Activated effector memory CD4-positive, alpha-beta T cell treated with anti-CD3 and anti-CD28 coated beads, Interleukin-2, amount 50 U/mL, for 16 hours (primary cell): ENCODE measurements at regions not wholly inside any gene's neighbourhood (a gene's known extent, or its start where the extent isn't known, plus 50 kb on each side); places are given as distances from the start of the nearest gene placed in this dataset.

Source experiments
- DNase-seq: peaks from one replicate; pipeline ENCODE4 v3.0.0-alpha.2; 2020

DNA sequence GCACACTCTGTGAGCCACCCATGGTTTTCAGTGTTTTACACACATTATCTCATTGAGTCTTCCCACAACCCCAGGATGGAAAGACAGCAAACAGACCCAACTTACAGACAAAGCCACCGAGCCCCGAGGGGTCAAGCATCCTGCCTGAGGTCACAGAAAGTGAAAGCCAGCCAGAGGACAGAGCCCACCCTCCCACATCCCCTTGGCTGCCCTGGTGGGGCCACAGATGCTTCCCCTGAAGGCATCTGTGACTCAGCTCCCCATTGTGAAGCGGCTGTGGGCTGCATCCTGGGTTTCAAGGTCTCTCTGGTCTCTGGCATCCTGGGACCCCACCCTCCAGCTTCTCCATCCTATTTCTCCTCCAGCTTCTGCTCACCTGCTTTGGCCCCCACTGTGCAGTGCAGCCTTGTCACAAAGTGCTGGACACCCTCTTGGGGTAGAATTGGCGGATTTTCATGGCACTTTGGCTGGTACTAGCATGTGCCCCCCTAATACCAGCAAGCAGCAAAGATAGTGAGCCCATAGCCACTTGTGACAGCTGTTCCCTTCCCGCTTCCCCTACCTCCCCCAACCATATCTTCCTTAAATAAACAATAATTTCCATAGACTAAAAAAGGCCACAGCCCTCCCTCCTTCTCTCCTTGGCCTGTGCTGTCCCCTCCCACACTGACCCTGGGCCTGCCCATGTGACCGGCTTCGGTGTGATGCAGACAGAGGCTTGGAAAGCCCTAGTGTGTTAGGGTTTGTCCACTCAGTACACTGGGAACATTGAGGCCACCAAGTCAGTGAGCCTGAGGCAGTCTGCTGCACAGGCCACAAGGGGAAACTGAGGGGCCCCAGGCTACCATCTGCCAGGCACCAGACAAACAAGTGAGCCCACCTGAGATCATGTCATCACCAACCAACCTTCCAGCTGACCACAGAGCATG is 53.9 kb upstream of the SHISAL1 start:
- no peak for DNase-seq

DNA sequence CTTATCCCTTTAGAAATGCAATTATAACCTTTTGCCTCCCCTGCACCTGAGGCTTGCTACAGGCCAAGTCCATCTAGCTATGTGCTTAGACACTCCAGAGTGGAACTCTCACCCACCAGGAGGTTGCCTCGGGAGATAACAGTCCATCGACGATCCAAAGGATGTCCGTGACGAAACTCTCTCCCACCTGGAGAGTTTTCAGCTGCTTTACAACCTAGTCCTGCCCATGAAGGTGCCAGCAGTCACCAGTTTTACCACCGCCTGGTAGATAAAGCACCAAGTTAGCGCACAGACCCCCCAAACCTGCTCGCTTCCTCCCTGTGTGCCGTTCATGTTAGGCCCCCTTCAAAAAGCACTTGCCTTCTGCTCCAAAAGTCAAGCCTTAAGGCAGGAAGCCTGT is 53.1 kb upstream of the SHISAL1 start:
- DNase-seq: no peak

DNA sequence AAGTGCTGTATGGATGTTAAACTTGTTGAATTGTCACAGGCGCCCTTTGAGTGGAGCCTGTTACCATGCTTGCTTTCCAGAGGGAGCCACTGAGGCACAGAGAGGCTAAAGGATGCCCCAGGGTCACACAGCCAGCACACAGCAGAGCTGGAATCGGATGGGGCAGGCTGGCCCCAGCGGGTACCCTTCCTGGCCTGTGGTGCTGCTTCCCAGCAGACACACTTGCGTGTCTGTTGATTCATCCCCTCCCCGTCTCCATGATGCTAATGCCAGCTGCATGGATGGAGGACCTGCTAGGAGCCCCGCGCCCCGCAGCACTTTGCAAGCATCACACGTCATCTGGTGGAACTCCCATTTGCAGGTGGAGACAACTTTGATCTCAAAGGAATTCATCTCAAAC is 52.4 kb upstream of the SHISAL1 start:
- DNase-seq: no peak

DNA sequence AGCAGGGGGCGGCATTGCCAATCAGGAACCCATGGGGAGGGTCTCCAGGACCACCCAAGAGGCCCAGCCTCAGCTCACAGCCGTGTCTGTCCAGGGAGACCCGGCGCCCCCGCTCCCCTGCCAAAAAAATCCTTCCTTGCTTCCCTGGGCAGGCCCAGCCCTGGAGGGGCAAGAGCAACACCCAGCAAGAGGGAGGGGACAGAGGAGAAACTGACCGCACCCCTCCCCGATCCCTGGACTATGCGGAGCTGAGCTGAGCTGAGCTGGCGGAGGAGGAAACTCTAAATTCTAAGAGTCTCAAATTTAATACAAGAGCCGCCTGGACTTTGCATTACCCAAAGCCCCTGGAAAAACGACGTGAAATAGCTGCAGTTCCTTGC is 52.0 kb upstream of the SHISAL1 start:
- DNase-seq: no peak

DNA sequence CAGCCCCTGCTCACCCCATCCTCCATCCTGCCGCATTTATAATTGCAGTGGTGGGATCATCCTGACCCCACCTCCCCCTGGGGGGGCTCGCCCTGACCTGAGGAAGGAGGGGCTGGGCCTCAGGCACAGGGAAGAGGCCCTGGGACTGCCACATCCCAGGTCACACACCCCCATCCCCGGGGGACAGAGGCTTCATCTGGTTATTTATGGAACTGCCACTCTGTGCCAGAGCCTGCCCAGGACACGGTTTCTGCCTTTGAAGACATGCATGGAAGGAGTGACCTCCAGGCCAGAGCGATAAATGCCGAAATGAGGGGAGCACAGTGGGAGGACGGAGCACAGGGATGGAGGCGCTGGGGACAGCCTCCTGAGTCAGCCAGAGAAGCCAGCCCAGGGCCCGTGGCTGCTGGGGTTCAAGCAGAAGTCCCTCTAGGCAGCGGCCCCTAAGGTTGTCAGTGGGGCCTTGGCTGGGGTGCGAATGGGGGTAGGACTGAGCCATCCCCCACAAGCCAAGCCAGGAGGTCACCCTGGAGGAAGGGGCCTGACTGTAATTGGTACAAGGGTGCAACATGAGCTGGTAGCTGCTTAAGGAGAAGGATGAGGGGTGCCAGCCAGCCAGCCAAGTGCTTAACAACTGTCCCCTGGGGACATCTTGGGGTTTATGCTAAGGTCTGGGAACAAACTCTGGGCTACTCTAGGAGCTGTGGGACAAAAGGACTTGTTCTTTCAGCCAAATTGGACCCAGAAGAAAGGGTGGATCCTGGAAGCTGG is 51.4 kb upstream of the SHISAL1 start:
- no peak for DNase-seq

- DNase-seq: no peak
Observed at GRCh38 chr22:44363013-44363979, 50.5 kb upstream of the SHISAL1 start.

- no peak for DNase-seq
Observed at GRCh38 chr22:44362249-44363012, 49.7 kb upstream of the SHISAL1 start.
